HL-60 (cell line): ENCODE measurements at regions not wholly inside any gene's neighbourhood (a gene's known extent, or its start where the extent isn't known, plus 50 kb on each side); places are given as distances from the start of the nearest gene placed in this dataset.

Experiments
- CTCF ChIP-seq: IDR thresholded peaks from one replicate; pipeline ENCODE4 v1.5.1; 2011; ENCODE audit warnings: low read length, control low read depth, inconsistent platforms; ENCODE audit not compliant: insufficient read depth
- POLR2AphosphoS5 ChIP-seq: IDR thresholded peaks from 2 replicates; pipeline ENCODE4 v1.6.1; 2012; ENCODE audit warnings: low read depth

GRCh38 chr1:219805191-219805590 is 123.2 kb downstream of the SLC30A10 start:
- TF ChIP-seq POLR2AphosphoS5 (no peak), CTCF (no peak)
